ENCODE measurements at regions not wholly inside any gene's neighbourhood (a gene's known extent, or its start where the extent isn't known, plus 50 kb on each side); places are given as distances from the start of the nearest gene placed in this dataset.

DNA sequence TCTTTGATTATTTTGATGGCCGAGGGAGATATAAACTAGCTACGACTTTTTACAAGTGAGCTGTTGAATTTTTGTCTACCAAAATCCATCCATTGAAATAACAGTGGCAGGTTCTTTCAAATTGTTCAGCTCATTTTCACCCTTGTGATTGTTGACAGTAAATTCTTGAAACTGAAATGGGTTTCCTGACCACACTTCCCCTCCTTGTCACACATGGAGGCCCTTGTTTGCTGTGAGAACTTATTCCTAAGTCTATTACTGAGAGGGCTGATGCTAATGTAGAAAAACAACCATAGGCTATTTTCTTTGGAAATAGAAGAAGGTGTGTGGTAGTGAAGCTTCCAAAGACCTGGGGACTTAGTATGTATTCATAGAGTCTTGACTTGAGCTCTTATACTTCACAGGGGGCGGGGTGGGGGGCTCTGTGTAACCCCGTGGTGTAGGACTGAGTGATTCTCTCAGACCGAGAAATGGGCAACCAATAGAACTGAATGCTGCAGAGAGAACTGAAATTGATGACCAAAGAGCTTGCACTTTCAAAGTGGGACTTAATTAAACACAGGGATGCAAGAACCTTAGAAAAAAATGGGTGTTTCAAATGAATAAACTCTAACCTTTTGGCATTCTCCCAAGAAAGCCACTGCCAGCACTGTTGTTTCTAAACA lies 718.9 kb downstream of the CCSER2 start:
- H3K9me3 Mint-ChIP-seq, result peaks cover 10% of the 10 kb centered on the region
- H3K4me1 Mint-ChIP-seq (ENCODE audit: low read depth), result no peaks in the 10 kb centered on the region
- ChIA-PET POLR2A (no interaction called here), CTCF (no interaction called here)
- no peak overlapping the region for H3K4me3 Mint-ChIP-seq
- ATAC-seq, result no peak
- no peak overlapping the region for H3K27ac Mint-ChIP-seq
- H3K27me3 Mint-ChIP-seq, result no peaks in the 10 kb centered on the region
- TF ChIP-seq, protein P1, sequence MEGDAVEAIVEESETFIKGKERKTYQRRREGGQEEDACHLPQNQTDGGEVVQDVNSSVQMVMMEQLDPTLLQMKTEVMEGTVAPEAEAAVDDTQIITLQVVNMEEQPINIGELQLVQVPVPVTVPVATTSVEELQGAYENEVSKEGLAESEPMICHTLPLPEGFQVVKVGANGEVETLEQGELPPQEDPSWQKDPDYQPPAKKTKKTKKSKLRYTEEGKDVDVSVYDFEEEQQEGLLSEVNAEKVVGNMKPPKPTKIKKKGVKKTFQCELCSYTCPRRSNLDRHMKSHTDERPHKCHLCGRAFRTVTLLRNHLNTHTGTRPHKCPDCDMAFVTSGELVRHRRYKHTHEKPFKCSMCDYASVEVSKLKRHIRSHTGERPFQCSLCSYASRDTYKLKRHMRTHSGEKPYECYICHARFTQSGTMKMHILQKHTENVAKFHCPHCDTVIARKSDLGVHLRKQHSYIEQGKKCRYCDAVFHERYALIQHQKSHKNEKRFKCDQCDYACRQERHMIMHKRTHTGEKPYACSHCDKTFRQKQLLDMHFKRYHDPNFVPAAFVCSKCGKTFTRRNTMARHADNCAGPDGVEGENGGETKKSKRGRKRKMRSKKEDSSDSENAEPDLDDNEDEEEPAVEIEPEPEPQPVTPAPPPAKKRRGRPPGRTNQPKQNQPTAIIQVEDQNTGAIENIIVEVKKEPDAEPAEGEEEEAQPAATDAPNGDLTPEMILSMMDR (IDR thresholded peaks at IDR 0.05), result no peak
- no peaks in the 10 kb centered on the region for H3K36me3 Mint-ChIP-seq (ENCODE audit: low read depth)
- no peak for DNase-seq
- intact Hi-C loops (cut with micrococcal nuclease), result no loop called here

DNA sequence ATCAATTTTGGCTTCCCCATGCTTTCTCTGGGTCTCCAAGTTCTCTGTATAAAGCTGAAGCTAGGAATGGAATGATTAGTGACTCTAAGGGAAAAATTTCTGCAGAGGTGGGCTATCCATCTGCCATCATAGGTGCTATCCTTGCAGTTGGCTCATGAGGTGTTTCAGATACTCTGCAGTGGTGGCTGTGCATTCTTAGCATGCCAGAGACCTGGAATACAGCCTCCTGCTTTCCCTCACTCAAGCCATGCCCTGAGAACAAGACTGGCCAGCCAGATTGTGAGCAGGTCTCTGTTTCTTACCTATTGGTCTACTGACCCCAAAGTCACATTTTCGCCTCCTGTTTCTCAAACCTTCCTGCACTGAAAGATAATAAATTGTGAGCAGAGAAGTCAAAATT lies 719.6 kb downstream of the CCSER2 start:
- ChIA-PET CTCF (no interaction called here), POLR2A (no interaction called here)
- no peaks in the 10 kb centered on the region for H3K27me3 Mint-ChIP-seq
- TF ChIP-seq, protein P1 (IDR thresholded peaks at IDR 0.05), result no peak
- DNase-seq (no peak), ATAC-seq (no peak)
- H3K27ac Mint-ChIP-seq, result no peak overlapping the region
- no peaks in the 10 kb centered on the region for H3K36me3 Mint-ChIP-seq (ENCODE audit: low read depth)
- intact Hi-C loops (cut with micrococcal nuclease), result no loop called here
- H3K4me1 Mint-ChIP-seq (ENCODE audit: low read depth), result no peaks in the 10 kb centered on the region
- peaks cover 8% of the 10 kb centered on the region for H3K9me3 Mint-ChIP-seq
- H3K4me3 Mint-ChIP-seq, result no peak overlapping the region

DNA sequence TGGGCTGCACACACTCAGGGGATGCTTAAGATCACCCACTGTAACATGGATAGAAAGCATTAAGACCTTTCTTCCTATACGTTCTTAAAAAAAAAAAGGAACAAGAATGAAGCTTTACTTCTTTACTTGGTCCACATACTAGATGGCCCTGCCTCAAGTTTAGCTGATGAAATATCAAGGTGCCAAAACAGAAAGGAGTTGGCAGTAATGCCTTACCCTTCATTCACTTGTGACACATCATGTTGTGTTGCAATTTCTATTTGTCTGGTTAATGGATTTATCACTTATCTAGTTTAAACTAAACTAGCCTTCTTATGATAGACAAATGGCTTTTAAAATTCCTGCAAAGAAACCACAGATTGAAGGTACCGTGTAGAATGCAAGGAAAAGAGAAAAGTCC lies 720.3 kb downstream of the CCSER2 start:
- DNase-seq (no peak), ATAC-seq (no peak)
- intact Hi-C loops (cut with micrococcal nuclease), result no loop called here
- Mint-ChIP-seq H3K36me3 (ENCODE audit: low read depth) (no peaks in the 10 kb centered on the region), H3K4me3 (no peak overlapping the region), H3K27ac (no peak overlapping the region), H3K27me3 (no peaks in the 10 kb centered on the region), H3K9me3 (peaks cover 8% of the 10 kb centered on the region), H3K4me1 (ENCODE audit: low read depth) (no peaks in the 10 kb centered on the region)
- ChIA-PET POLR2A (interaction anchor here (0.6 kb wide), 1 partner anchor 911 kb away, joined by 3 read pairs; no protein-coding TSS in a partner anchor), CTCF (no interaction called here)
- TF ChIP-seq, protein P1 (IDR thresholded peaks at IDR 0.05), result no peak

DNA sequence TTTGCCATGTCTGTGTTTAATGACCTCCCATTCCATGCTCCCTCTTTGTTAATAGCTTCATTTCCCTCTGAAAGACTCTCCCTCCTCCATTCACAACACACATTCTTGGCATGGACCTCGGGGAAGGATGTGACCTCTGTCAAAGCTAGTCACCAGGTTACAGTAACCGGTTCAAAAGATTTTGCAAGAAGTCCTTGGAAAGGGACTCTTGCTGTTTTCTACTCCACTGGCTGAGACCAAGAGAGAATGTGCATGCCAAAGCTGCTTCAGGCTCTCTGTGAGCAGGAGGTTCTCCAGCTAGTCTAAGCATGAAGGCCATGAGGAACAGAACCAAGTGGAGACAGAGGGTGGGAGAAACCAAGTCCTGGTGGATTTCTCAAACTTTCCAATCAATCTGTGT lies 732.6 kb downstream of the CCSER2 start:
- intact Hi-C loops (cut with micrococcal nuclease), result no loop called here
- Mint-ChIP-seq H3K4me3 (no peak overlapping the region), H3K27ac (no peak overlapping the region), H3K4me1 (ENCODE audit: low read depth) (no peaks in the 10 kb centered on the region), H3K9me3 (peaks cover 7% of the 10 kb centered on the region), H3K27me3 (no peaks in the 10 kb centered on the region), H3K36me3 (ENCODE audit: low read depth) (no peaks in the 10 kb centered on the region)
- ChIA-PET CTCF (no interaction called here), POLR2A (no interaction called here)
- ATAC-seq (no peak), DNase-seq (no peak)
- TF ChIP-seq, protein P1 (IDR thresholded peaks at IDR 0.05), result no peak

DNA sequence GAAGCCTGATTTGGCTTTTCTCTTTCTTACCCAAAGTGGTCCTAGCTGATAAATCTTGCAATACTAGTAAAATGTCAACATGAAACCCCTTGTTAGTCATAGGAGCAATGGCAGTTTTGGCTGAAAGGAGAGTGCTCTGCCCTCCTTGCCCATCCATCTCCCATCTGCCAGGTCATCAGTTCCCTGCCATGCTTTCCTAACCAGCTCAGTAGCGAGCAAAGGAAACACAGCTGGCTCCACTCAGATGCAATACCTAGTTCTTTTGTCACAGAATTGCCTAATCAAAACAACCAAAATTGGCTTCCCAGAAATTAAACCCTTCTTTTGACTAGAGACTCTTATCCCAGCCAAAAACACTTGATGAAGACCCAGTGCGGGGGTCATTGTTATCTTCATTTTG lies 733.0 kb downstream of the CCSER2 start:
- Mint-ChIP-seq H3K4me1 (ENCODE audit: low read depth) (no peaks in the 10 kb centered on the region), H3K27me3 (no peaks in the 10 kb centered on the region), H3K4me3 (no peak overlapping the region), H3K36me3 (ENCODE audit: low read depth) (no peaks in the 10 kb centered on the region), H3K9me3 (peaks cover 7% of the 10 kb centered on the region), H3K27ac (no peak overlapping the region)
- ChIA-PET CTCF (no interaction called here), POLR2A (no interaction called here)
- DNase-seq (no peak), ATAC-seq (no peak)
- TF ChIP-seq, protein P1 (IDR thresholded peaks at IDR 0.05), result no peak
- intact Hi-C loops (cut with micrococcal nuclease), result no loop called here

Measured in activated CD8-positive, alpha-beta T cell treated with anti-CD3 and anti-CD28 coated beads for 36 hours (primary cell).